Stimulated activated naive CD4-positive, alpha-beta T cell (primary cell): ENCODE measurements at regions not wholly inside any gene's neighbourhood (a gene's known extent, or its start where the extent isn't known, plus 50 kb on each side); places are given as distances from the start of the nearest gene placed in this dataset.

Source experiments
- DNase-seq, 6 experiments: peaks; one replicate each; lab custom pipeline; 2025; lab: John Stamatoyannopoulos, UW

GRCh38 chr9:78865737-78866136 lies 568.8 kb downstream of the PSAT1 start:
- no peak for DNase-seq

GRCh38 chr9:78866207-78867132 lies 569.5 kb downstream of the PSAT1 start:
- DNase-seq = no peak

GRCh38 chr9:78871086-78871451 lies 574.1 kb downstream of the PSAT1 start:
- DNase-seq = no peak

- DNase-seq = no peak
These were observed 574.8 kb downstream of the PSAT1 start for GRCh38 chr9:78871452-78872331.

- DNase-seq = no peak
These were observed 577.1 kb downstream of the PSAT1 start for GRCh38 chr9:78874061-78874460.

- DNase-seq = no peak
These were observed 582.6 kb downstream of the PSAT1 start for GRCh38 chr9:78879324-78880100.

- no peak for DNase-seq
These were observed 584.4 kb downstream of the PSAT1 start for GRCh38 chr9:78881295-78881694.

- DNase-seq = no peak
These were observed 585.6 kb downstream of the PSAT1 start for GRCh38 chr9:78882481-78882880.

- DNase-seq = no peak
These were observed 587.8 kb downstream of the PSAT1 start for GRCh38 chr9:78884611-78885150.

- DNase-seq = no peak
These were observed 595.3 kb downstream of the PSAT1 start for GRCh38 chr9:78892182-78892581.

GRCh38 chr9:78892769-78893168 lies 595.8 kb downstream of the PSAT1 start:
- DNase-seq = no peak

GRCh38 chr9:78893774-78894401 lies 597.0 kb downstream of the PSAT1 start:
- no peak for DNase-seq

- no peak for DNase-seq
These were observed 599.6 kb downstream of the PSAT1 start for GRCh38 chr9:78896479-78896878.

GRCh38 chr9:78898234-78898633 lies 601.3 kb downstream of the PSAT1 start:
- no peak for DNase-seq

- DNase-seq = no peak
These were observed 602.1 kb downstream of the PSAT1 start for GRCh38 chr9:78899006-78899405.

GRCh38 chr9:78900500-78900899 lies 603.6 kb downstream of the PSAT1 start:
- DNase-seq = no peak

GRCh38 chr9:78902051-78902450 lies 605.1 kb downstream of the PSAT1 start:
- DNase-seq = no peak

GRCh38 chr9:78903581-78903980 lies 606.7 kb downstream of the PSAT1 start:
- no peak for DNase-seq

GRCh38 chr9:78904686-78905085 lies 607.8 kb downstream of the PSAT1 start:
- no peak for DNase-seq

- DNase-seq = no peak
These were observed 608.5 kb downstream of the PSAT1 start for GRCh38 chr9:78905387-78905786.

GRCh38 chr9:78905986-78906755 lies 609.2 kb downstream of the PSAT1 start:
- no peak for DNase-seq
